OCI-LY7 (cell line): ENCODE measurements at regions not wholly inside any gene's neighbourhood (a gene's known extent, or its start where the extent isn't known, plus 50 kb on each side); places are given as distances from the start of the nearest gene placed in this dataset.
"Not testable (repeated sequence)": the region's sequence is repeated elsewhere in the genome, so short reads cannot be mapped to it uniquely, and the experiment has no call there.

ENCODE experiments used
- EZH2phosphoT487 ChIP-seq: fragments of 200-600 bp; sonication (generic); IDR thresholded peaks from 2 replicates; pipeline ENCODE4 v1.6.1; 2018; ENCODE audit warnings: low read depth, borderline replicate concordance, mild to moderate bottlenecking, mixed run types, antibody characterized with exemption, low read length, moderate library complexity, mixed read lengths
- TF ChIP-seq, protein P1 (sequence below): fragments of 200-600 bp; sonication (generic); conservative IDR thresholded peaks from 2 replicates; pipeline ENCODE4 v1.5.1; 2014; ENCODE audit warnings: mild to moderate bottlenecking, antibody characterized with exemption, low read length, moderate library complexity, mixed read lengths

DNA sequence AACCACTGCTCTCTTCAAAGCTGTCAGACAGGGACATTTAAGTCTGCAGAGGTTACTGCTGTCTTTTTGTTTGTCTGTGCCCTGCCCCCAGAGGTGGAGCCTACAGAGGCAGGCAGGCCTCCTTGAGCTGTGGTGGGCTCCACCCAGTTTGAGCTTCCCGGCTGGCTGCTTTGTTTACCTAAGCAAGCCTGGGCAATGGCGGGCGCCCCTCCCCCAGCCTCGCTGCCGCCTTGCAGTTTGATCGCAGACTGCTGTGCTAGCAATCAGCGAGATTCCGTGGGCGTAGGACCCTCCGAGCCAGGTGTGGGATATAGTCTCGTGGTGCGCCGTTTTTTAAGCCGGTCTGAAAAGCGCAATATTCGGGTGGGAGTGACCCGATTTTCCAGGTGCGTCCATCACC, 586.9 kb downstream of the HTR1B start:
- TF ChIP-seq, protein P1, sequence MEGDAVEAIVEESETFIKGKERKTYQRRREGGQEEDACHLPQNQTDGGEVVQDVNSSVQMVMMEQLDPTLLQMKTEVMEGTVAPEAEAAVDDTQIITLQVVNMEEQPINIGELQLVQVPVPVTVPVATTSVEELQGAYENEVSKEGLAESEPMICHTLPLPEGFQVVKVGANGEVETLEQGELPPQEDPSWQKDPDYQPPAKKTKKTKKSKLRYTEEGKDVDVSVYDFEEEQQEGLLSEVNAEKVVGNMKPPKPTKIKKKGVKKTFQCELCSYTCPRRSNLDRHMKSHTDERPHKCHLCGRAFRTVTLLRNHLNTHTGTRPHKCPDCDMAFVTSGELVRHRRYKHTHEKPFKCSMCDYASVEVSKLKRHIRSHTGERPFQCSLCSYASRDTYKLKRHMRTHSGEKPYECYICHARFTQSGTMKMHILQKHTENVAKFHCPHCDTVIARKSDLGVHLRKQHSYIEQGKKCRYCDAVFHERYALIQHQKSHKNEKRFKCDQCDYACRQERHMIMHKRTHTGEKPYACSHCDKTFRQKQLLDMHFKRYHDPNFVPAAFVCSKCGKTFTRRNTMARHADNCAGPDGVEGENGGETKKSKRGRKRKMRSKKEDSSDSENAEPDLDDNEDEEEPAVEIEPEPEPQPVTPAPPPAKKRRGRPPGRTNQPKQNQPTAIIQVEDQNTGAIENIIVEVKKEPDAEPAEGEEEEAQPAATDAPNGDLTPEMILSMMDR, result not testable (repeated sequence)
- TF ChIP-seq EZH2phosphoT487, result not testable (repeated sequence)
